ENCODE measurements at regions not wholly inside any gene's neighbourhood (a gene's known extent, or its start where the extent isn't known, plus 50 kb on each side); places are given as distances from the start of the nearest gene placed in this dataset.
A peak's percentile ranks its signal among the peaks of the same experiment; 100 is the strongest.

DNA sequence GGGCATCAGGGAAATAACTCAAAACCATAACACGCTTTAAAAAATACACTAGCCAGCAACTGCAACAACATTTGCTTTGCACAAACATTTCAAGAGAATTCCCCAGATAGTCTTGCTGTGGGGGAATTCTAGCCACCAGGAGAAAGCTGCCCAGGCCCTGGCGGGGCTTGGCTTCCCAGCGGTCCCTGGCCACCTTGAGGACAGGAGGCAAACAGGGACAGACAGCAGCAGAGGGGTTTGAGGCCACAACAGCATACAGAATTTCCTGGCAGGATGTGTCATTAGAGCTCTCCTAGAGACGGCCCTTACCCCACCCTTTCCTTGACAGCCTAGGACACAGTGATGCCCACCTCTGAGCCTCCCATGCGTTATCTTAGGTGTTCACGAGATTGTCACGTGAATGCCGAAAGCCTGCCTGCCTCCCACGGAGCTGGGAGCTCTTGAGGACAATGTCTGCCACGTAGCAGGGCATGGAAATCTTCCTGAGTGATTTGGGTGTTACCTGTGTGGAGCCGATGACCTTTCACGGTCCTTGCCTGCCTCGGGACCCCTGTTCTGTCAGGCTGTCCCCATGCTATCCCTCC, 114.3 kb downstream of the RBFOX3 start (continued):
- TF ChIP-seq, protein P1, sequence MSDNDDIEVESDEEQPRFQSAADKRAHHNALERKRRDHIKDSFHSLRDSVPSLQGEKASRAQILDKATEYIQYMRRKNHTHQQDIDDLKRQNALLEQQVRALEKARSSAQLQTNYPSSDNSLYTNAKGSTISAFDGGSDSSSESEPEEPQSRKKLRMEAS (IDR thresholded peaks at IDR 0.05): no peak
- TF ChIP-seq ZNF274 (IDR thresholded peaks at IDR 0.05; ENCODE audit: low read depth, low read length) (no peak), CBX3 (IDR thresholded peaks at IDR 0.05; ENCODE audit: low read depth) (no peak), SP1 (IDR thresholded peaks at IDR 0.05; ENCODE audit: low read depth) (no peak), ATF3 (IDR thresholded peaks at IDR 0.05) (no peak), RAD21 (IDR thresholded peaks at IDR 0.05; ENCODE audit: low read depth) (no peak), EZH2 (IDR thresholded peaks at IDR 0.05) (no peak), REST (IDR thresholded peaks at IDR 0.05; ENCODE audit: low read depth) (no peak), YY1 (IDR thresholded peaks at IDR 0.05; ENCODE audit: extremely low read depth, insufficient replicate concordance, low read depth, low read length) (no peak)

DNA sequence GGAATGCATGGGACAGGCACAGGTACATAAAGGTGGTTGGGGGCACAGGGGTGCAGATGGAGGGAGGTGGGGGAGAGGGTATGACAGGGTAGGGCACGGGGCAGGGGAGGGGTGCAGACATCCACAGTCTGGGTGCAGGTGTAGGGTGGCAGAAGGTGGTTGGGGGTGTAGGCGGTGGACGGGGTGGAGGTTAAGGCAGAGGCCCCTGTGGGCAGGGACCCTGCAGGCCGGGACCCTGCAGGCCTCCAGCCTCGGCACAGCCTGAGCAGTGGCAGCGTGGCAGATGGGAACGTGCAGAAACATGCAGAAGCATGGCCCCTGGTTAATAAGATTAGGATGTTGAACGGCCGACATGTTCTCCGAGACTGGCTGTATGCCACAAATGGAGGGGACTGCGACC, 115.2 kb downstream of the RBFOX3 start:
- Histone ChIP-seq H3K27ac (ENCODE audit: low read depth, low read length) (no peak overlapping the region), H3K4me2 (ENCODE audit: low read length) (no peak overlapping the region), H3K36me3 (ENCODE audit: control insufficient read depth in 1 of 2, insufficient read depth in 2 of 2, low read length in 2 of 2) (no peaks in the 10 kb centered on the region), H3K9me3 (ENCODE audit: control insufficient read depth in 1 of 2, insufficient read depth in 1 of 2, low read depth in 1 of 2, low read length in 2 of 2) (no peaks in the 10 kb centered on the region), H4K20me1 (ENCODE audit: insufficient read depth) (no peaks in the 10 kb centered on the region), H3K79me2 (ENCODE audit: insufficient read depth, low read length) (no peaks in the 10 kb centered on the region), H3K4me1 (ENCODE audit: control insufficient read depth in 1 of 2, insufficient read depth in 2 of 2, low read length in 2 of 2) (no peaks in the 10 kb centered on the region), H2AFZ (ENCODE audit: low read depth, low read length, poor library complexity, severe bottlenecking) (no peak overlapping the region), H3K27me3 (ENCODE audit: insufficient read depth, low read length) (peaks cover under 1% of the 10 kb centered on the region; the same call in 1 of the 2 replicates), H3K9me2 (ENCODE audit: insufficient read depth) (no peaks in the 10 kb centered on the region), H3K9ac (ENCODE audit: low read length) (no peak overlapping the region), H3K4me3 (replicated peaks in 1 of 2; ENCODE audit: low read depth in 1 of 2, low read length in 2 of 2) (no peak overlapping the region)
- TF ChIP-seq ELF1 (IDR thresholded peaks at IDR 0.05; ENCODE audit: borderline replicate concordance, low read depth): no peak
- TF ChIP-seq RAD21 (IDR thresholded peaks at IDR 0.05; ENCODE audit: low read depth): no peak
- TF ChIP-seq EGR1 (IDR thresholded peaks at IDR 0.05; ENCODE audit: low read depth): no peak
- TF ChIP-seq POLR2A (IDR thresholded peaks at IDR 0.05; ENCODE audit: borderline replicate concordance, extremely low read depth, insufficient read depth, insufficient read length): no peak
- no peak for TF ChIP-seq YY1 (IDR thresholded peaks at IDR 0.05; ENCODE audit: extremely low read depth, insufficient replicate concordance, low read depth, low read length)
- TF ChIP-seq, protein P1 (IDR thresholded peaks at IDR 0.05): no peak
- TF ChIP-seq POLR2AphosphoS5 (IDR thresholded peaks at IDR 0.05; ENCODE audit: low read depth, low read length): no peak
- ChIA-PET POLR2A (no interaction called here), CTCF (no interaction called here), RAD21 (ENCODE audit: low non-redundant PET in 1 of 2, low total read pairs in 2 of 2, uncharacterized antibody in 2 of 2, unreplicated experiment in 2 of 2) (no interaction called here)
- DNase-seq (ENCODE audit: low read depth, low spot score) (no peak), ATAC-seq (0 out of 2 replicates have a peak, but pooled peaks have one; percentile 23)
- no TSS peak for BruUV-seq (replicated peaks)
- intact Hi-C loops (cut with micrococcal nuclease): no loop called here
